SK-N-SH treated with all-trans-retinoic acid at 6 μM for 48 hours (cell line): ENCODE measurements at regions not wholly inside any gene's neighbourhood (a gene's known extent, or its start where the extent isn't known, plus 50 kb on each side); places are given as distances from the start of the nearest gene placed in this dataset.

Experiments
- ARNTL ChIP-seq: fragments of 450-650 bp; formaldehyde crosslinking; IDR thresholded peaks from 2 replicates; pipeline ENCODE4 v1.5.0; 2020; ENCODE audit warnings: low read depth, mild to moderate bottlenecking, moderate library complexity, borderline replicate concordance
- PATZ1 ChIP-seq: fragments of 250-450 bp; sonication (Bioruptor Pico); IDR thresholded peaks from 2 replicates; pipeline ENCODE4 v1.8.0; 2020; ENCODE audit warnings: mild to moderate bottlenecking, moderate library complexity, borderline replicate concordance
- TSHZ2 ChIP-seq: fragments of 250-450 bp; sonication (Bioruptor Pico); IDR thresholded peaks from 2 replicates; pipeline ENCODE4 v1.5.0; 2020; ENCODE audit warnings: mild to moderate bottlenecking, moderate library complexity

GRCh38 chr5:126228934-126229333 lies 194.3 kb upstream of the GRAMD2B start:
- TF ChIP-seq PATZ1 (CRISPR knock-in tag) (no peak), TSHZ2 (no peak), ARNTL (CRISPR knock-in tag) (no peak)
